Cardiac muscle cell (in vitro differentiated cells and primary cell): ENCODE measurements at regions not wholly inside any gene's neighbourhood (a gene's known extent, or its start where the extent isn't known, plus 50 kb on each side); places are given as distances from the start of the nearest gene placed in this dataset.

ENCODE experiments used
- DNase-seq, 2 donors: peaks; one replicate each; pipeline versions ENCODE4 v3.0.0 to v3.0.0-alpha.2; 2010 to 2017; ENCODE audit warnings: low read depth in 1 of 2, low spot score in 1 of 2
- H3K27ac ChIP-seq: fragments of 200-600 bp; sonication (generic); 2 replicates; pipeline ENCODE4 v1.5.1; 2016
- H3K27me3 ChIP-seq: fragments of 200-600 bp; sonication (generic); 2 replicates; pipeline ENCODE4 v1.6.0; 2016; ENCODE audit warnings: control low read depth
- H3K36me3 ChIP-seq: fragments of 200-600 bp; sonication (generic); 2 replicates; pipeline ENCODE4 v1.5.1; 2016; ENCODE audit warnings: control low read depth
- H3K4me1 ChIP-seq: fragments of 200-600 bp; sonication (generic); 2 replicates; pipeline ENCODE4 v1.8.1; 2017; ENCODE audit warnings: low read depth, mild to moderate bottlenecking, mixed run types
- H3K4me3 ChIP-seq: fragments of 200-600 bp; sonication (generic); 2 replicates; pipeline ENCODE4 v1.5.1; 2016; ENCODE audit warnings: mild to moderate bottlenecking
- H3K9me3 ChIP-seq: fragments of 200-600 bp; sonication (generic); 2 replicates; pipeline ENCODE4 v1.5.1; 2017; ENCODE audit warnings: low read depth, mild to moderate bottlenecking, control low read depth
- CTCF ChIP-seq: IDR thresholded peaks from 2 replicates; pipeline ENCODE4 v1.5.1; 2012; ENCODE audit warnings: low read depth, mild to moderate bottlenecking, low read length

GRCh38 chr11:11069841-11070835 lies 212.3 kb upstream of the ZBED5 start:
- no peak for TF ChIP-seq CTCF

GRCh38 chr11:11068113-11068512 lies 210.3 kb upstream of the ZBED5 start:
- no peak for DNase-seq
- Histone ChIP-seq H3K4me1 (no peaks in the 10 kb centered on the region), H3K4me3 (no peak overlapping the region), H3K9me3 (no peaks in the 10 kb centered on the region), H3K36me3 (no peaks in the 10 kb centered on the region), H3K27me3 (no peaks in the 10 kb centered on the region), H3K27ac (no peak overlapping the region)
- TF ChIP-seq CTCF, result no peak

More at GRCh38 chr11:11069841-11070835, 212.3 kb upstream of the ZBED5 start:
- H3K36me3 ChIP-seq, result no peaks in the 10 kb centered on the region
- H3K27ac ChIP-seq, result no peak overlapping the region
- no peaks in the 10 kb centered on the region for H3K9me3 ChIP-seq
- no peak for DNase-seq
- no peak overlapping the region for H3K4me3 ChIP-seq
- H3K4me1 ChIP-seq, result no peaks in the 10 kb centered on the region
- no peaks in the 10 kb centered on the region for H3K27me3 ChIP-seq

GRCh38 chr11:11065396-11065795 lies 207.5 kb upstream of the ZBED5 start:
- H3K27ac ChIP-seq, result no peak overlapping the region
- H3K36me3 ChIP-seq, result no peaks in the 10 kb centered on the region
- H3K4me1 ChIP-seq, result no peaks in the 10 kb centered on the region
- TF ChIP-seq CTCF, result no peak
- H3K27me3 ChIP-seq, result no peaks in the 10 kb centered on the region
- H3K9me3 ChIP-seq, result no peaks in the 10 kb centered on the region
- H3K4me3 ChIP-seq, result no peak overlapping the region
- DNase-seq, result no peak

GRCh38 chr11:11057472-11057854 lies 199.6 kb upstream of the ZBED5 start:
- no peak for DNase-seq
- TF ChIP-seq CTCF, result no peak
- H3K9me3 ChIP-seq, result no peaks in the 10 kb centered on the region
- H3K27ac ChIP-seq, result no peak overlapping the region
- H3K4me1 ChIP-seq, result no peaks in the 10 kb centered on the region
- H3K4me3 ChIP-seq, result no peak overlapping the region
- H3K27me3 ChIP-seq, result no peaks in the 10 kb centered on the region
- H3K36me3 ChIP-seq, result no peaks in the 10 kb centered on the region

GRCh38 chr11:11056749-11057471 lies 199.1 kb upstream of the ZBED5 start:
- Histone ChIP-seq H3K27me3 (no peaks in the 10 kb centered on the region), H3K9me3 (no peaks in the 10 kb centered on the region), H3K4me3 (no peak overlapping the region), H3K27ac (no peak overlapping the region), H3K36me3 (no peaks in the 10 kb centered on the region), H3K4me1 (no peaks in the 10 kb centered on the region)
- TF ChIP-seq CTCF, result no peak
- no peak for DNase-seq
